ENCODE measurements at regions not wholly inside any gene's neighbourhood (a gene's known extent, or its start where the extent isn't known, plus 50 kb on each side); places are given as distances from the start of the nearest gene placed in this dataset.
A peak's percentile ranks its signal among the peaks of the same experiment; 100 is the strongest.

DNA sequence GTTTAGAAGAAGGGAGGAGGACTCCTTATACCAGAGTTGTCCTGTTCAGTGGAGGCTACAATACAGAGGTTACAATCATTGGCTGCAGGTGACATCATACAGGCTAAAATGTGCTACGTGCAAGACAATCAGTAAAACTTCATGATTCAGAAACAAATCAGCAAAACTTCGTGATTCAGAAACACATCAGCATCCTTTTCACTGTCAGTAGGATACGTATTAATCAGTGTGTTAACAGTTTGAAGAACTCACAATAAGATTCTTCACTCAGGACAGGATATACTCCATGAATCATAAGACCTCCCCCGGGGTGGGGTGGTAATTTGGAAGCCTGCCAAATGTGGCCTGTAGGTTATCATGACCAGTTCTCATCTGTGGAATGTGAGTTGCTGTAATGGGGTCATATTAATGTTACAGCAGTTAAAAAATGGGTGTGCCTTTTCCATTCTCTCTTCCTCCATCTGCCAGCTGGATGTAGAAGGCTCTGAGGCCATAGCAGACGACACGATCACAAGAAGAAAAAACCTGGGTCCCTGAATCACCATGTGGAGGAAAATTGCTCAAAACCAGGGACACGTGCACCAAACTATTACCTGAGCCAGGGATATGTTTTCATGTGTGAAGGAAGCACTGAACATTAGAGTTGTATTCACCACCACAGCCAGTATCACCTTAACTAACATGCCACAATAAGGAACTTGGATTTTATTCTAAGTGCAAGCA, 134.8 kb upstream of the CREB1 start (continued):
- TF ChIP-seq GABPA (IDR thresholded peaks at IDR 0.05; ENCODE audit: low read depth) = no peak
- no peak for TF ChIP-seq CHD2 (IDR thresholded peaks at IDR 0.05; ENCODE audit: low read length, partially characterized antibody)
- TF ChIP-seq RXRA (IDR thresholded peaks at IDR 0.05; ENCODE audit: borderline replicate concordance, low read depth) = peak; percentile 98
- TF ChIP-seq, protein P1, sequence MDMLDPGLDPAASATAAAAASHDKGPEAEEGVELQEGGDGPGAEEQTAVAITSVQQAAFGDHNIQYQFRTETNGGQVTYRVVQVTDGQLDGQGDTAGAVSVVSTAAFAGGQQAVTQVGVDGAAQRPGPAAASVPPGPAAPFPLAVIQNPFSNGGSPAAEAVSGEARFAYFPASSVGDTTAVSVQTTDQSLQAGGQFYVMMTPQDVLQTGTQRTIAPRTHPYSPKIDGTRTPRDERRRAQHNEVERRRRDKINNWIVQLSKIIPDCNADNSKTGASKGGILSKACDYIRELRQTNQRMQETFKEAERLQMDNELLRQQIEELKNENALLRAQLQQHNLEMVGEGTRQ (IDR thresholded peaks at IDR 0.05; ENCODE audit: borderline replicate concordance, low read depth, low read length) = no peak
- no peak for TF ChIP-seq RAD21 (IDR thresholded peaks at IDR 0.05; ENCODE audit: low read length)
- TF ChIP-seq, protein P2, sequence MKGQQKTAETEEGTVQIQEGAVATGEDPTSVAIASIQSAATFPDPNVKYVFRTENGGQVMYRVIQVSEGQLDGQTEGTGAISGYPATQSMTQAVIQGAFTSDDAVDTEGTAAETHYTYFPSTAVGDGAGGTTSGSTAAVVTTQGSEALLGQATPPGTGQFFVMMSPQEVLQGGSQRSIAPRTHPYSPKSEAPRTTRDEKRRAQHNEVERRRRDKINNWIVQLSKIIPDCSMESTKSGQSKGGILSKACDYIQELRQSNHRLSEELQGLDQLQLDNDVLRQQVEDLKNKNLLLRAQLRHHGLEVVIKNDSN (IDR thresholded peaks at IDR 0.05; ENCODE audit: borderline replicate concordance, low read depth) = 0 out of 2 replicates have a peak, but pooled peaks have one; percentile 5
- no peak for TF ChIP-seq RCOR1 (IDR thresholded peaks at IDR 0.05; ENCODE audit: low read length)
- TF ChIP-seq FOXM1 (IDR thresholded peaks at IDR 0.05; ENCODE audit: low read depth) = peak; percentile 88
- 0 out of 2 replicates have a peak, but pooled peaks have one; percentile 29 for TF ChIP-seq TAF1 (IDR thresholded peaks at IDR 0.05; ENCODE audit: borderline replicate concordance, low read depth, low read length)

DNA sequence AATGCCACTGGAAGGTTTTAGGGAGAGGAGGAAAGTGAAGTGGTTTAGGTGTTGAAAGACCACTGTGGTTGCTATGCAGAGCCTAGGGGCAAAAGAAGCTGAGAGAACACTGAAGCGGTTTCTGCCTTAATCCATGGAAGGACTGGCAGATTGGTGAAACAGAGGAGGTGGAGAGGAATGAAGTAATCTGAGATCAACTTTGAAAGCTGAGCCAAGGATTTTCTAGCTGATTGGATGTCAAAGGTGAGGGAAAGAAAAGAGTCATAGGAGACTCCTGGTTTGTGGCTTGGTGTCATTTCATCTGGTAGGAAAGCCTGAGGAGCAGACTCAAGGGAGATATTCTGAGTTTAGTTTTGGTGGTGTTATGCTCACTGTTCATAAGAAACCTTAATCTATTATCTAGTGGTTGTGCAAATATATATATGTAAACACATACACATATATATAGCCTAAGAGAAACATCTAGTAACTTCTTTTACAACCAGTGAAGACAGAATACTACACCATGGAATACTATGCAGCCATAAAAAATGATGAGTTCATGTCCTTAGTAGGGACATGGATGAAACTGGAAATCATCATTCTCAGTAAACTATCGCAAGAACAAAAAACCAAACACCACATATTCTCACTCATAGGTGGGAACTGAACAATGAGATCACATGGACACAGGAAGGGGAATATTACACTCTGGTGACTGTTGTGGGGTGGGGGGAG, 134.1 kb upstream of the CREB1 start:
- Histone ChIP-seq H3F3A (replicated peaks; ENCODE audit: insufficient read depth) (peaks cover 29% of the 10 kb centered on the region), H3K27ac (ENCODE audit: low read depth in 2 of 2, low read length in 1 of 2) (peak overlapping the region in 1 of 2 experiments; percentile 98; a peak in 2 of 4 replicates), H3K9me2 (no peaks in the 10 kb centered on the region), H2AFZ (ENCODE audit: low read depth) (0 out of 2 replicates have a peak overlapping the region, but pooled peaks have one; percentile 34), H3K4me2 (peak overlapping the region; percentile 41; the same call in 1 of the 2 replicates), H3K27me3 (ENCODE audit: insufficient read depth) (no peaks in the 10 kb centered on the region), H3K9me3 (no peaks in the 10 kb centered on the region), H4K20me1 (ENCODE audit: insufficient read depth) (no peaks in the 10 kb centered on the region), H3K4me1 (ENCODE audit: control insufficient read depth in 1 of 2, insufficient read depth in 2 of 2, low read depth in 1 of 2, low read length in 1 of 2) (peaks cover 7 to 26% of the 10 kb centered on the region in 2 experiments; a peak in 2 of 4 replicates), H3K9ac (peak overlapping the region; percentile 50), H3K36me3 (replicated peaks in 1 of 2; ENCODE audit: control insufficient read depth in 1 of 2, insufficient read depth in 2 of 2, low read length in 1 of 2) (no peaks in the 10 kb centered on the region), H3K4me3 (ENCODE audit: low read depth in 2 of 2, low read length in 1 of 2) (no peak overlapping the region), H3K79me2 (ENCODE audit: insufficient read depth) (no peaks in the 10 kb centered on the region)
- 97% methylated on average over 2 of the region's 2 CpGs for WGBS (ENCODE audit: low lambda C conversion rate)
- POLR2A ChIA-PET = interaction anchor here (1.0 kb wide), 1 partner anchor 230 kb away, joined by 3 read pairs; the partner anchor contains the start of gene KLF7
- CTCF ChIA-PET = no interaction called here
- no peak for DNase-seq
- TF ChIP-seq MEF2A (IDR thresholded peaks at IDR 0.05; ENCODE audit: borderline replicate concordance, low read depth) (no peak), RCOR1 (IDR thresholded peaks at IDR 0.05; ENCODE audit: low read length) (no peak), RAD21 (IDR thresholded peaks at IDR 0.05; ENCODE audit: low read length) (no peak), POLR2AphosphoS5 (IDR thresholded peaks at IDR 0.05; ENCODE audit: low read depth, low read length) (no peak), TEAD4 (IDR thresholded peaks at IDR 0.05; ENCODE audit: borderline replicate concordance, insufficient read depth) (no peak), FOXJ3 (CRISPR knock-in tag; IDR thresholded peaks at IDR 0.05) (no peak), FOSL2 (IDR thresholded peaks at IDR 0.05; ENCODE audit: borderline replicate concordance, low read depth) (no peak), RFX5 (IDR thresholded peaks at IDR 0.05; ENCODE audit: low read length) (no peak), GABPA (IDR thresholded peaks at IDR 0.05; ENCODE audit: low read depth) (no peak)
- TF ChIP-seq, protein P3, sequence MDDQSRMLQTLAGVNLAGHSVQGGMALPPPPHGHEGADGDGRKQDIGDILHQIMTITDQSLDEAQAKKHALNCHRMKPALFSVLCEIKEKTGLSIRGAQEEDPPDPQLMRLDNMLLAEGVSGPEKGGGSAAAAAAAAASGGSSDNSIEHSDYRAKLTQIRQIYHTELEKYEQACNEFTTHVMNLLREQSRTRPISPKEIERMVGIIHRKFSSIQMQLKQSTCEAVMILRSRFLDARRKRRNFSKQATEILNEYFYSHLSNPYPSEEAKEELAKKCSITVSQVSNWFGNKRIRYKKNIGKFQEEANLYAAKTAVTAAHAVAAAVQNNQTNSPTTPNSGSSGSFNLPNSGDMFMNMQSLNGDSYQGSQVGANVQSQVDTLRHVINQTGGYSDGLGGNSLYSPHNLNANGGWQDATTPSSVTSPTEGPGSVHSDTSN (IDR thresholded peaks at IDR 0.05) = no peak
- TF ChIP-seq, protein P4, sequence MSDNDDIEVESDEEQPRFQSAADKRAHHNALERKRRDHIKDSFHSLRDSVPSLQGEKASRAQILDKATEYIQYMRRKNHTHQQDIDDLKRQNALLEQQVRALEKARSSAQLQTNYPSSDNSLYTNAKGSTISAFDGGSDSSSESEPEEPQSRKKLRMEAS (IDR thresholded peaks at IDR 0.05; ENCODE audit: low read depth) = no peak
- TF ChIP-seq, protein P5, sequence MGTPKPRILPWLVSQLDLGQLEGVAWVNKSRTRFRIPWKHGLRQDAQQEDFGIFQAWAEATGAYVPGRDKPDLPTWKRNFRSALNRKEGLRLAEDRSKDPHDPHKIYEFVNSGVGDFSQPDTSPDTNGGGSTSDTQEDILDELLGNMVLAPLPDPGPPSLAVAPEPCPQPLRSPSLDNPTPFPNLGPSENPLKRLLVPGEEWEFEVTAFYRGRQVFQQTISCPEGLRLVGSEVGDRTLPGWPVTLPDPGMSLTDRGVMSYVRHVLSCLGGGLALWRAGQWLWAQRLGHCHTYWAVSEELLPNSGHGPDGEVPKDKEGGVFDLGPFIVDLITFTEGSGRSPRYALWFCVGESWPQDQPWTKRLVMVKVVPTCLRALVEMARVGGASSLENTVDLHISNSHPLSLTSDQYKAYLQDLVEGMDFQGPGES (IDR thresholded peaks at IDR 0.05; ENCODE audit: low read depth, low read length) = no peak
- TF ChIP-seq, protein P6, sequence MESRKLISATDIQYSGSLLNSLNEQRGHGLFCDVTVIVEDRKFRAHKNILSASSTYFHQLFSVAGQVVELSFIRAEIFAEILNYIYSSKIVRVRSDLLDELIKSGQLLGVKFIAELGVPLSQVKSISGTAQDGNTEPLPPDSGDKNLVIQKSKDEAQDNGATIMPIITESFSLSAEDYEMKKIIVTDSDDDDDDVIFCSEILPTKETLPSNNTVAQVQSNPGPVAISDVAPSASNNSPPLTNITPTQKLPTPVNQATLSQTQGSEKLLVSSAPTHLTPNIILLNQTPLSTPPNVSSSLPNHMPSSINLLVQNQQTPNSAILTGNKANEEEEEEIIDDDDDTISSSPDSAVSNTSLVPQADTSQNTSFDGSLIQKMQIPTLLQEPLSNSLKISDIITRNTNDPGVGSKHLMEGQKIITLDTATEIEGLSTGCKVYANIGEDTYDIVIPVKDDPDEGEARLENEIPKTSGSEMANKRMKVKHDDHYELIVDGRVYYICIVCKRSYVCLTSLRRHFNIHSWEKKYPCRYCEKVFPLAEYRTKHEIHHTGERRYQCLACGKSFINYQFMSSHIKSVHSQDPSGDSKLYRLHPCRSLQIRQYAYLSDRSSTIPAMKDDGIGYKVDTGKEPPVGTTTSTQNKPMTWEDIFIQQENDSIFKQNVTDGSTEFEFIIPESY (IDR thresholded peaks at IDR 0.05; ENCODE audit: borderline replicate concordance, low read depth) = no peak
- TF ChIP-seq, protein P2 (IDR thresholded peaks at IDR 0.05; ENCODE audit: borderline replicate concordance, low read depth) = no peak
- TF ChIP-seq, protein P1 (IDR thresholded peaks at IDR 0.05; ENCODE audit: borderline replicate concordance, low read depth, low read length) = no peak
